ENCODE measurements at regions not wholly inside any gene's neighbourhood (a gene's known extent, or its start where the extent isn't known, plus 50 kb on each side); places are given as distances from the start of the nearest gene placed in this dataset.
A peak's percentile ranks its signal among the peaks of the same experiment; 100 is the strongest.
"Not testable (repeated sequence)": the region's sequence is repeated elsewhere in the genome, so short reads cannot be mapped to it uniquely, and the experiment has no call there.

DNA sequence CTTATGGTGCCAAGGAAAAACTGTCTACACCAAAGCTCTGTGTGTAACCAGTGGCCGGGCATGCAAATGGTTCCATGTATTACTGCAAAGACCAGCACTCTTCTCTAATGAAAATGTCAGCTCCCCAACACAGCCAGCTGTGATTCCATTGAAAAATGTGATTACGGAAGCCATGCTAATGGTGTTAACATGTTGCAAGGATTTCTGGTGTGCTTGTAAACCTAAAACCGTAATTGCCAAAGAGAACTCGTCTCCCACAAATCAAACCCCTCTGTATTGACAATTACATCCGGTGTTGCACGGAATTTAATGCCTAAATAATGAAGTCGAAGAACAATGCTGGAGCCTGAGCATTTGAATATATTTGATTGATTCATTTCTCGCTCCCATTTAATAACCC is 351.7 kb downstream of the NPIPA8 start:
- WGBS, 10 experiments: 6 to 76% (median 37%) methylated on average over 1 to 8 of the region's 8 CpGs; no CpG with 5 or more reads in 2 of the 10 experiments
- peak in 5 of 8 experiments; percentile 59 to 88 (median 82) for ATAC-seq (replicated peaks in 6 of 8)
- in situ Hi-C loops (cut with MboI; ENCODE audit: low pct_unique_long_range_greater_than_20kb in 2 of 9, low sequenced_read_pairs in 9 of 9, unreplicated experiment in 9 of 9): no loop called here
- no peak overlapping the region for H3K27ac ChIP-seq
- no peak overlapping the region for H3K4me3 ChIP-seq
- H3K4me1 ChIP-seq (replicated peaks in 1 of 2): peaks cover 23 to 51% of the 10 kb centered on the region in 2 donors

DNA sequence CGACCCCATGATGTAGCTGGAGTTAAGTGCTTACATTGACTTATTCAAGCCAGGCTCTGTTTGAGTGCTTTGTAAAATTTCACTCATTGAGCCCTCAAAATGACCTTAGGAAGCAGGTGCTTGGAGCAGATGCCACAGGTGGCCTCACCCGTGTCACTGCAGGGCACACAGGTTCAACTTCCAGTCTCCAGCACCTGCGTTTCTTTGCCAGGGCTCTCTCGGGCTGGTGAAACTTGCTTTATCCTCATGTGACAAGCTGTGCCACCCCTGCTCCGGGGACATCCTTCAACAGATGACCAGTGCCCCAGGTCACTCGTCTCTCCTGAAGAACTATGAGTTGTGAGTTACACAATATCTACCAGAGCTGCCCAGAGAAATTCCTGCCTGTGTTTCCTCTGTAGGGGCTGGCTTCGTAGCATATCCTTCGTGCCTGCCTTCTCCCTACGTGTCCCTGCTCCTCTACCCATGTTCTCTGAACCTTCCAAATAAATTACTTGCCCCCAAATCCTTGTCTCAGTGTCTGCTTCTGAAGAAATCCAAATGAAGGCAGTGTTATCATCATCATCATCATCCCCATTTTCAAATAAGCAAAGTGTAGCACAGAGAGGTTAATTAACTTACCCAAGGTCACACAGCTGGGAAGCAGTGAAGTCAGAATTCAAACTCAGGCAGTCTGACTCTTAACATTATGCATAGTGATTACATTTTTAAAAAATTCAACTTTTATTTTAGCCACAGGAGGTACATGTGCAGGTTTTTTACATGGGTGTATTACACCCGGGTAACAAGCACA is 352.5 kb downstream of the NPIPA8 start:
- Histone ChIP-seq H3K27ac (no peak overlapping the region), H3K4me1 (replicated peaks in 1 of 2) (peaks cover 23 to 45% of the 10 kb centered on the region in 2 donors), H3K4me3 (no peak overlapping the region)
- no peak for ATAC-seq (replicated peaks in 6 of 8)
- WGBS, 10 experiments: 24 to 100% (median 63%) methylated on average over 2 to 8 of the region's 10 CpGs; no CpG with 5 or more reads in 6 of the 10 experiments
- in situ Hi-C loops (cut with MboI; ENCODE audit: low pct_unique_long_range_greater_than_20kb in 2 of 9, low sequenced_read_pairs in 9 of 9, unreplicated experiment in 9 of 9): no loop called here

DNA sequence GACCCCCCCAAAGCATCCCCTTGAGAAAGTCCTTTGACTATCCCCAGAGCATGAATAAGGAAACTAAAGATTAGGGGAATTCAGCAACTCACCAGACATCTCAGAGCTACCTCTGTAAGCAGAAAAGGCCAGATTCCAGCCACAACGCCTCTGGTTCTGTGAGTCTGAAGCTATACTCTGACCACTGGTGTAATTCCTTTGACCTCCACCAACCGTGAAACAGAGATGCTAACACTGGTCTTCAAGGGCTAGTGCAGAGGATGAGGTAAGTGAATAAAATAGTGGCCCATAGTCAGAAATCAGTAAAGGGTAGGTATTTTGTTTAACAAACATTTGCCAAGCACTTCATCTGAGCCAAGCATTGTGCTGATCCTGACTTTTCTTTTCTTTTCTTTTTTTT is 353.4 kb downstream of the NPIPA8 start:
- in situ Hi-C loops (cut with MboI; ENCODE audit: low pct_unique_long_range_greater_than_20kb in 2 of 9, low sequenced_read_pairs in 9 of 9, unreplicated experiment in 9 of 9): no loop called here
- ATAC-seq (replicated peaks in 6 of 8): no peak
- WGBS, 10 experiments: 60 to 100% (median 79%) methylated on average over 1 to 2 of the region's 2 CpGs; no CpG with 5 or more reads in 1 of the 10 experiments

DNA sequence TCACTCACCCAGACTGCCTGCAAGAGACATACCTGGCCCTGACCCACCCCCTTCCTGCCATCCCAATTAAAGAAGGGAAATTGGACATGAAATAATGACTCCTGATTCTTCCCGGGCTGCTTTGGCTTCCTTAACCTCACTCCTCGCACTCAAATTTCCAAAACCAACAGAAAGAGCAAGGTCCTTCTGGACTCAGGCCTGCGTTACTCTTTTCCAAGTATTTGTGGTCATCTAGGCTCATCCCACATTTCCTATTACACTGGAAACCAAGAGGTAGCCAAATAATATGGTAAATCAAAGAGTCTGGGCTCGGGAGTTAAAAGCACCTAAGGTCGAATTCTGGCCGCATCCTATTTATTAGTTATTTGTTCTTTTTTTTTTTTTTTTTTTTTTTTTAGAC is 359.3 kb downstream of the NPIPA8 start:
- H3K4me1 ChIP-seq (replicated peaks in 1 of 2): no peaks in the 10 kb centered on the region
- no peak overlapping the region for H3K4me3 ChIP-seq
- 25 to 100% (median 80%) methylated on average over 1 to 6 of the region's 6 CpGs; no CpG with 5 or more reads in 1 of the 10 experiments for WGBS, 10 experiments
- ATAC-seq (replicated peaks in 6 of 8): no peak
- in situ Hi-C loops (cut with MboI; ENCODE audit: low pct_unique_long_range_greater_than_20kb in 2 of 9, low sequenced_read_pairs in 9 of 9, unreplicated experiment in 9 of 9): no loop called here
- H3K27ac ChIP-seq: no peak overlapping the region

More for the DNA sequence above, 353.4 kb downstream of the NPIPA8 start:
- no peak overlapping the region for H3K4me3 ChIP-seq
- H3K27ac ChIP-seq: no peak overlapping the region
- peaks cover 19 to 36% of the 10 kb centered on the region in 2 donors for H3K4me1 ChIP-seq (replicated peaks in 1 of 2)

DNA sequence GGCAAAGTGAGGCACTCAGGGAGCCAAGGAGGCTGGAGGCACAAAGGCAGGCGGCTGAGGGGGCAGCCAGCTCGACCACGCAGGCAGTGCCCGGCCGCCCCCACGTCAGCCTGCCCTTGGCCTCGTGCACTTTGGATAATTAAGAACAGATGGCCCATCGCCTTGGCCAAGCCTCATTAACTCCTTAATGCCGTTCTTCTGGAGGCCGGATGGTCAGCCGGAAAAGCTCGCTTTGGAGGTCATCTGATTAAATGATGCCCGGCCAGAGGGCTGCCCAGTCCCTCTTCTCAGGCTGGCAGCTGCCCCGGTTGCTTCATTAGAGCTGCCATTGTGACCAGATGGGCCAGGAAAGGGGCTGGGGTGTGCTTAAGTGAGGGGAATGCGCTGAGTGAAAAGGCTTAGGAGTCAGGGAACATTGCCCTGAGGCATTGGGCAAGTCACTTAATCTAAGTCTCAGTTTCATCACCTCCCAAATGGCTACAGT is 364.0 kb downstream of the NPIPA8 start:
- H3K4me1 ChIP-seq (replicated peaks in 1 of 2): peaks cover 0 to 8% of the 10 kb centered on the region in 2 donors
- ATAC-seq (replicated peaks in 6 of 8): no peak
- in situ Hi-C loops (cut with MboI; ENCODE audit: low pct_unique_long_range_greater_than_20kb in 2 of 9, low sequenced_read_pairs in 9 of 9, unreplicated experiment in 9 of 9): no loop called here
- no peak overlapping the region for H3K4me3 ChIP-seq
- WGBS, 10 experiments: 0 to 80% (median 30%) methylated on average over 1 to 8 of the region's 15 CpGs; no CpG with 5 or more reads in 4 of the 10 experiments
- no peak overlapping the region for H3K27ac ChIP-seq

DNA sequence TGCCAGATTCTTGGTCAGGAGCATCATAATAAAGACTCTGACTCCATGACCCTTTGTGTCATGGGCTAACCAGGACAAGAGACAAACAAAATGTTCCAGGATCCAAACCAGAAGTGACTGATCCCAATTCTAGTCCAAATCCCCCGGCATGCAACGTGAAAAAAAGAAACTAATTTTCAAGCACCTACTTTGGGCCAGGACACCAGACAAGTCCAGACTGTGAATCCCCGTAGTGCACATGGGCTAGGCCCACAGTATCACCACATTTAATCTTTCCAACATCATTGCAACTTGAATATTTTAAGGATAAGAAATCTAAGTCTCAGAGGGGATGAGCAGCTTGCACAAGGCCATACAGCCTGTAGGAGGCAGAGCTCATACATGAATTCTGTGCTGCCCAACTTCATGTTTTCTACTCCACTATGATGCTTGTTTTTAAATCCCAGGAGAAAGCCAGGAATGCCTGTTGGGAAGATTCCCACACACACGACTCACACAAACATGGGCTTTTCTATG is 365.7 kb downstream of the NPIPA8 start:
- H3K4me3 ChIP-seq: no peak overlapping the region
- no peak for ATAC-seq (replicated peaks in 6 of 8)
- H3K27ac ChIP-seq: no peak overlapping the region
- H3K4me1 ChIP-seq (replicated peaks in 1 of 2): peaks cover under 1 to 12% of the 10 kb centered on the region in 2 donors
- in situ Hi-C loops (cut with MboI; ENCODE audit: low pct_unique_long_range_greater_than_20kb in 2 of 9, low sequenced_read_pairs in 9 of 9, unreplicated experiment in 9 of 9): no loop called here
- 0 to 100% (median 61%) methylated on average over 1 to 4 of the region's 4 CpGs; no CpG with 5 or more reads in 2 of the 10 experiments for WGBS, 10 experiments

DNA sequence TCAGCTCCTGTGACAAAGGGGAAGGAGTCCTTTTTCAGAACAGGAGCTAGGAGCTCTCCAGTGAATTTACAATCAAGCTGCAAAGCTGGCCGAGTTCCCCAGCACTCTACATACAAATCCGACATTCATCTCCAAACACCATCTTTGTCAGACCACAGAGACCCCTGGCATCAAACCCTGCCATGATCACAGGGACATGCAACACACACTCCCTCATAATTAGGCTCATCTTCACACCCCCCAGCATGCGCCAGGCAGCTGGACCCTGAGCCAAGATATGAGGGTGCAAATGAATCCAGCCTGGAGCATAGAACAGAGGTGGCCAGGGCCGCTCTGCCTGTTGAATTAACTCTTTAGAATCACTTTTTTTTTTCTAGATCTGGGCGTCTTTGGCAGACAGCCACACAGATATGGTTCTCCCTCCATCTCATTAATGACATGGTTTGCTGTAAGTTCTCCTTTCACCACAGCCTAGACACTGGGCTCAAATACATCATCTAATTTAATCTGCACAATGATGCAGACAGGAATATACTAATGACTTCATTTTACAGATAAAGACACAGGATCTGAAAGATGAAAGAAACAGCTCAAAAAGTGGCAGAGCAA is 366.3 kb downstream of the NPIPA8 start:
- Histone ChIP-seq H3K27ac (no peak overlapping the region), H3K4me3 (no peak overlapping the region), H3K4me1 (replicated peaks in 1 of 2) (peaks cover 5 to 18% of the 10 kb centered on the region in 2 donors)
- WGBS, 10 experiments: 0 to 86% (median 56%) methylated on average over 1 to 5 of the region's 5 CpGs; no CpG with 5 or more reads in 4 of the 10 experiments
- no peak for ATAC-seq (replicated peaks in 6 of 8)
- in situ Hi-C loops (cut with MboI; ENCODE audit: low pct_unique_long_range_greater_than_20kb in 2 of 9, low sequenced_read_pairs in 9 of 9, unreplicated experiment in 9 of 9): no loop called here

DNA sequence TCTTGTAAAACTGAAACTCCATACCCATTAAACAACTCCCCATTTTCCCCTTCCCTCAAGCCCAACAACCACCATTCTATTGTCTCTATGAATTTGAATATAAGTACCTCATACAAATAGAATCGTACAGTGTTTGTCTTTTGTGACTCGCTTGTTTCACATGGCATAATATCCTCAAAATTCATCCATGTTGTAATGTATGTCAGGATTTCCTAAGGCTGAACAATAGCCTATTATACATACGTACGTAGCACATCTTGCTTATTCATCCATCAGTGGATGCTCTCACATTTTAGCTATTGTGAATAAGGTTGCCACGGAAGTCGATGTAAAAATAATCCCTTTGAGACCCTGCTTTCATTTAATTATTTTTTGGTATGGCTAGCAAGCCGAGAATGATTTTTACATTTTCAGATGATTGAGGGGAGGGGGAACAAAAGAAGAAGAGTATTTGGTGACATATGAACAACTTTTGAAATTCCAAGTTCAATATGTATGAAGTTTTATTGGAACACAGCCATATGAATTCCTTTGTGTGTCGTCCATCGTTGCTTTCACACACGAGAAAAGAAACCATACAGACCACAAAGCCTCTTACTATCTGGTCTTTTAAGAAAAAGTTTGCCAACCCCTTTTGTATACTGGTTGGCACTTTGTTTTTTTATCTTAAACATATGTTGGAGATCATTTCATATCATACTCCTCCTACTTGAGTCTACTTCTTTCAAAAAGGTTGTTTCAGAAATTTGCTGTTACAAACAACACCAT is 371.2 kb downstream of the NPIPA8 start:
- 11 to 47% (median 33%) methylated on average over 3 to 10 of the region's 10 CpGs; no CpG with 5 or more reads in 1 of the 10 experiments for WGBS, 10 experiments
- ATAC-seq (replicated peaks in 6 of 8): peak in 5 of 8 experiments; percentile 54 to 92 (median 75)
- in situ Hi-C loops (cut with MboI; ENCODE audit: low pct_unique_long_range_greater_than_20kb in 2 of 9, low sequenced_read_pairs in 9 of 9, unreplicated experiment in 9 of 9): no loop called here
- H3K4me3 ChIP-seq: no peak overlapping the region
- peak overlapping the region; percentile 9 to 12 for H3K27ac ChIP-seq
- peaks cover 18 to 31% of the 10 kb centered on the region in 2 donors for H3K4me1 ChIP-seq (replicated peaks in 1 of 2)

DNA sequence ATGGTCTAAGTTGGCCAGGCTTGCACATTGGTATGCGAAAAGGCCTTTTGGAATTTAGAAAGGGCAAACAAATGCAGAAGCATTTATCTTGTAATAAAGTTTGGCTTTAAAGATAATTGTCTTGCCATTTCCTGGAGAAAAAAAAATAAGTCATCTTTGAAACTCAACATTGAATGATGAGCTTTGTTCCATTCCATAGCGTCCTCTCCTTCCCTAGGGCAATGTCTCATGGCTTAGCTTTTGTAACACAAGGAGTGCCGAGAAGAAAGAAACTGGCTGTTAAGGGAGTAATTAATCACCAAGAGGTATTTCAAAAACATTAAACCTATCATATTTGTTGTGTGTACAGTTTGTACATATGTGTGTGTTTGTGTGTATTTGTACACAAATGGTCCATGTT is 372.3 kb downstream of the NPIPA8 start:
- no peak for ATAC-seq (replicated peaks in 6 of 8)
- Histone ChIP-seq H3K4me3 (no peak overlapping the region), H3K27ac (no peak overlapping the region), H3K4me1 (replicated peaks in 1 of 2) (peaks cover 18 to 29% of the 10 kb centered on the region in 2 donors)
- in situ Hi-C loops (cut with MboI; ENCODE audit: low pct_unique_long_range_greater_than_20kb in 2 of 9, low sequenced_read_pairs in 9 of 9, unreplicated experiment in 9 of 9): no loop called here
- 6 to 100% (median 65%) methylated on average over 1 to 3 of the region's 3 CpGs; no CpG with 5 or more reads in 1 of the 10 experiments for WGBS, 10 experiments

DNA sequence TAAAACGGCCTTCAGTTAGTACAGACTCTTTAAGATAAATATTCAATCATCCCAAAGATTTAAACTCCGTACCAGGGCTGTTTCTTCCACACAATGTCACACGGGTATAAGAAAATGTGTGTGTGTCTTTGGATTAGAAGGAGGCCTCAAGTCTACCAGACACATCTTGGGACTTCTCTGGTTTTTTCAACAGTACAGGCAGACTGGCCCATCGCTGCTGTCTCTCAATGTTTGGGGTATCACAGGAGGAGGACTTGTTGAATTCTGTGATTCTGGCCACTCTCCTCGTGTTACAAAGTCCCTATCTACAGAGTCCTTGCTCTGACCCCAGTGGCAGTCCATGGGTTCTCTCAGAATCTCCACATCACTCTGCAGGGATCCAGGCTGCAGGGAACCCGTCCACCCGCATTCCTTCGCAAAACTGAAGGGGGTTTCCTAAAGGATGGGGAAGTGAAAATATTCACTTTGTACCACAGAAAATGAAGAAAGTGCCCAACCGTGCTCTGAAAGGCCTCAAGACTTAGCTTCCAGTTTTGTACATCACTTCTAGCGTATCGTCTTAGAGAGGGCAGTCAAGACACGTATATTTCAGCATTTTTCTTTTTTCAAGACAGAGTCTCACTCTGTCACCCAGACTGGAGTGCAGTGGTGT is 373.2 kb downstream of the NPIPA8 start:
- no peak overlapping the region for H3K4me3 ChIP-seq
- H3K27ac ChIP-seq: no peak overlapping the region
- 0 to 100% (median 90%) methylated on average over 1 to 11 of the region's 12 CpGs for WGBS, 10 experiments
- H3K4me1 ChIP-seq (replicated peaks in 1 of 2): peaks cover 18 to 22% of the 10 kb centered on the region in 2 donors
- in situ Hi-C loops (cut with MboI; ENCODE audit: low pct_unique_long_range_greater_than_20kb in 2 of 9, low sequenced_read_pairs in 9 of 9, unreplicated experiment in 9 of 9): no loop called here
- ATAC-seq (replicated peaks in 6 of 8): no peak

DNA sequence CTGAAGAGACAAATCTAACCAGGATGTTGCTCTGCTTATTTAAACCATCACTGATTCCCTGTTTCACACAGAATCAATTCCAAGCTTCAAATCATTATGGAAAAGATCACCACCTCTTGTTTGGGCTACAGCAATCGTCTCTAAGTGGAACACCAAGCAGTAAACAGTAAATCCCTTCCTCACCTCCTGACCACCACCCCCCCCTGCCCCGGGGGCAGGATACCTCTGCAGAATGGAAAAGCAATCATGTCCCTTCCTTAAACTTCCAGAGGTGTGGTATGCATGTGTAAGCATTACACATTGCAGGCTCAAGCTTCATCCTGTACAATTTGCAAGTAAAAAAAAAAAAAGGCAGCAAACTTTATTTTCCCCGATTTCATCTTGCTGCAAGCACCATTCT is 373.8 kb downstream of the NPIPA8 start:
- ATAC-seq (replicated peaks in 6 of 8): no peak
- peaks cover 18 to 22% of the 10 kb centered on the region in 2 donors for H3K4me1 ChIP-seq (replicated peaks in 1 of 2)

DNA sequence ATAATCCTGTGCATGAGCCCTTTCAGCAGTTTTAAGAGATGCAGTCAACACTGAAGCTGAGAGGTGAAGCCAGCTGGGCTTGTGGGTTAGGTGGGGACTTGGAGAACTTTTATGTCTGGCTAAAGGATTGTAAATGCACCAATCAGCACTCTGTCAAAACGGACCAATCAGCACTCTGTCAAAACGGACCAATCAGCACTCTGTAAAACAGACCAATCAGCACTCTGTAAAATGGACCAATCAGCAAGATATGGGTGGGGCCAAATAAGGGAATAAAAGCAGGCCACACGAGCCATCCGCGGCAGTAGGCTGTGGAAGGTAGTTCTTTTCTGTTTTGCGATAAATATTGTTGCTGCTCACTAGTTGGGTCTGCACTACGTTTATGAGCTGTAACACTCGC is 374.7 kb downstream of the NPIPA8 start:
- 20 to 100% (median 81%) methylated on average over 2 to 7 of the region's 8 CpGs; no CpG with 5 or more reads in 1 of the 10 experiments for WGBS, 10 experiments
- ATAC-seq (replicated peaks in 6 of 8); in situ Hi-C loops (cut with MboI; ENCODE audit: low pct_unique_long_range_greater_than_20kb in 2 of 9, low sequenced_read_pairs in 9 of 9, unreplicated experiment in 9 of 9); H3K4me3 ChIP-seq; H3K27ac ChIP-seq: not testable (repeated sequence)
- peaks cover 18 to 22% of the 10 kb centered on the region in 2 donors for H3K4me1 ChIP-seq (replicated peaks in 1 of 2)

More for the DNA sequence above, 373.8 kb downstream of the NPIPA8 start:
- H3K4me3 ChIP-seq: no peak overlapping the region
- 11 to 100% (median 30%) methylated on average over 1 to 3 of the region's 3 CpGs; no CpG with 5 or more reads in 7 of the 10 experiments for WGBS, 10 experiments
- in situ Hi-C loops (cut with MboI; ENCODE audit: low pct_unique_long_range_greater_than_20kb in 2 of 9, low sequenced_read_pairs in 9 of 9, unreplicated experiment in 9 of 9): no loop called here
- H3K27ac ChIP-seq: no peak overlapping the region
